HepG2 (cell line): ENCODE measurements at regions not wholly inside any gene's neighbourhood (a gene's known extent, or its start where the extent isn't known, plus 50 kb on each side); places are given as distances from the start of the nearest gene placed in this dataset.

ENCODE experiments used
- ATAC-seq: fragments of 200-7000 bp; cut with Tn5 transposase; 3 replicates; pipeline ENCODE4 v1.9.1; 2020; ENCODE audit warnings: mild to moderate bottlenecking, moderate library complexity
- BruUV-seq: library from RNA; stranded (reverse); fragments of 400-500 nt; replicated peaks from 2 replicates; lab custom pipeline; 2021; lab: Mats Ljungman, UMichigan
- CTCF ChIA-PET: fragments of 300-600 bp; formaldehyde crosslinking; extraction: SDS; loops from one replicate; lab custom pipeline; 2021; ENCODE audit warnings: low total read pairs, inconsistent platforms, low intra/inter-chr PET ratio; lab: Yijun Ruan, JAX
- POLR2A ChIA-PET: fragments of 350-600 bp; sonication (Branson Sonifier 250); formaldehyde crosslinking; loops from one replicate; lab custom pipeline; 2020; ENCODE audit warnings: antibody characterized with exemption, inconsistent platforms; lab: Yijun Ruan, JAX
- DNase-seq: peaks from one replicate; pipeline ENCODE4 v3.0.0-alpha.2; 2015; ENCODE audit warnings: low spot score
- FAIRE-seq: peaks from 3 replicates; lab custom pipeline; 2011; peaks lifted over from hg19 to GRCh38; lab: Jason Lieb, UNC
- H2AFZ ChIP-seq: one replicate; pipeline ENCODE4 v1.6.1; 2011; ENCODE audit warnings: low read length, inconsistent platforms
- H3K27ac ChIP-seq: fragments of 300-600 bp; 3 replicates; pipeline ENCODE4 v1.8.0; 2011; ENCODE audit warnings: mixed run types, mild to moderate bottlenecking, mixed read lengths, low read length, inconsistent platforms; ENCODE audit not compliant: insufficient read depth; ENCODE audit errors: extremely low read length
- H3K27me3 ChIP-seq, 2 experiments: fragments of 200-600 bp in 1 of 2; 2 replicates in 1 of 2; 3 replicates in 1 of 2; pipeline versions ENCODE4 v1.6.0 to v1.8.0; 2011; ENCODE audit warnings: low read length in 2 of 2, mild to moderate bottlenecking in 2 of 2, moderate library complexity in 2 of 2, inconsistent platforms in 1 of 2; ENCODE audit not compliant: insufficient read depth in 2 of 2, control insufficient read depth in 1 of 2
- H3K36me3 ChIP-seq, 2 experiments: fragments of 200-600 bp in 1 of 2; replicated peaks in 1 of 2; 2 replicates in 1 of 2; 3 replicates in 1 of 2; pipeline versions ENCODE4 v1.5.1 to v1.8.0; 2011; ENCODE audit warnings: low read length in 2 of 2, inconsistent platforms in 1 of 2; ENCODE audit not compliant: insufficient read depth in 2 of 2, control insufficient read depth in 1 of 2
- H3K4me1 ChIP-seq: 2 replicates; pipeline ENCODE4 v1.5.1; 2012; ENCODE audit warnings: low read length, inconsistent platforms; ENCODE audit not compliant: insufficient read depth
- H3K4me2 ChIP-seq: 2 replicates; pipeline ENCODE4 v1.6.0; 2011; ENCODE audit warnings: low read depth, low read length, inconsistent platforms
- H3K4me3 ChIP-seq, 3 experiments: fragments of 200-600 bp in 1 of 3; sonication (generic), shearing (Covaris generic) in 1 of 3; replicated peaks in 1 of 3; 2 replicates each; pipeline ENCODE4 v1.5.1; 2011 to 2016; ENCODE audit warnings: low read length in 3 of 3, inconsistent platforms in 2 of 3, low read depth in 2 of 3, mild to moderate bottlenecking in 2 of 3, control low read depth in 1 of 3, mixed read lengths in 1 of 3; ENCODE audit not compliant: insufficient read depth in 1 of 3
- H3K79me2 ChIP-seq: one replicate; pipeline ENCODE4 v1.6.1; 2011; ENCODE audit warnings: low read length, inconsistent platforms; ENCODE audit not compliant: insufficient read depth
- H3K9ac ChIP-seq: 2 replicates; pipeline ENCODE4 v1.6.0; 2011; ENCODE audit warnings: mild to moderate bottlenecking, low read depth, low read length, inconsistent platforms; ENCODE audit not compliant: insufficient read depth
- H3K9me3 ChIP-seq: 2 replicates; pipeline ENCODE4 v1.5.1; 2012; ENCODE audit warnings: mild to moderate bottlenecking, low read length
- H4K20me1 ChIP-seq: 2 replicates; pipeline ENCODE4 v1.6.0; 2011; ENCODE audit warnings: inconsistent platforms, mild to moderate bottlenecking, low read length, moderate library complexity; ENCODE audit not compliant: insufficient read depth
- PPARG ChIP-seq: conservative IDR thresholded peaks from 2 replicates; pipeline ENCODE4 v1.6.1; 2016; ENCODE audit warnings: missing biosample characterization, missing genetic modification reagents
- ZNF354B ChIP-seq: sonication (generic); formaldehyde crosslinking; IDR thresholded peaks from 2 replicates; pipeline ENCODE4 v1.8.0; 2022; ENCODE audit warnings: mild to moderate bottlenecking, missing genetic modification reagents
- ZNF747 ChIP-seq: sonication (generic); formaldehyde crosslinking; IDR thresholded peaks from 2 replicates; pipeline ENCODE4 v1.8.1; 2023; ENCODE audit warnings: missing genetic modification reagents, mild to moderate bottlenecking, borderline replicate concordance
- WGBS: methylation state at CpG from one replicate; pipeline ENCODE4 v1.1.6; 2017; ENCODE audit warnings: low lambda C conversion rate; 5-methylcytosine and 5-hydroxymethylcytosine counted together
- in situ Hi-C: cut with HindIII; loops from 2 replicates; pipeline ENCODE4 v1.10.0; 2017; ENCODE audit warnings: low pct_unique_long_range_greater_than_20kb; ENCODE audit not compliant: extremely low pct_ligation_motif_present
- intact Hi-C: fragments of 100-400 bp; cut with micrococcal nuclease; formaldehyde crosslinking; loops from one replicate; pipeline ENCODE4 v1.10.0; 2022; ENCODE audit not compliant: unreplicated experiment
- TF ChIP-seq, protein P1 (sequence below): sonication (generic); formaldehyde crosslinking; IDR thresholded peaks from 2 replicates; pipeline ENCODE4 v1.8.0; 2022; ENCODE audit warnings: mild to moderate bottlenecking, missing genetic modification reagents, borderline replicate concordance

GRCh38 chr1:53400761-53401674 is 58.2 kb upstream of the DMRTB1 start:
- no peak for DNase-seq
- CTCF ChIA-PET = no interaction called here
- Histone ChIP-seq H3K36me3 (no peaks in the 10 kb centered on the region), H2AFZ (no peak overlapping the region), H3K4me2 (no peak overlapping the region), H3K9me3 (no peaks in the 10 kb centered on the region), H3K79me2 (no peaks in the 10 kb centered on the region), H3K4me1 (no peaks in the 10 kb centered on the region), H4K20me1 (no peaks in the 10 kb centered on the region), H3K27ac (no peak overlapping the region), H3K27me3 (peaks cover 11 to 83% of the 10 kb centered on the region in 2 experiments), H3K9ac (no peak overlapping the region), H3K4me3 (no peak overlapping the region)
- TF ChIP-seq ZNF747 (CRISPR knock-in tag) = no peak
- no peak for TF ChIP-seq PPARG
- no peak for FAIRE-seq
- WGBS = 36% methylated on average over 14 of the region's 14 CpGs
- in situ Hi-C loops (no loop called here), intact Hi-C loops (no loop called here)
- no TSS peak for BruUV-seq
- POLR2A ChIA-PET = no interaction called here
- no peak for ATAC-seq

DNA sequence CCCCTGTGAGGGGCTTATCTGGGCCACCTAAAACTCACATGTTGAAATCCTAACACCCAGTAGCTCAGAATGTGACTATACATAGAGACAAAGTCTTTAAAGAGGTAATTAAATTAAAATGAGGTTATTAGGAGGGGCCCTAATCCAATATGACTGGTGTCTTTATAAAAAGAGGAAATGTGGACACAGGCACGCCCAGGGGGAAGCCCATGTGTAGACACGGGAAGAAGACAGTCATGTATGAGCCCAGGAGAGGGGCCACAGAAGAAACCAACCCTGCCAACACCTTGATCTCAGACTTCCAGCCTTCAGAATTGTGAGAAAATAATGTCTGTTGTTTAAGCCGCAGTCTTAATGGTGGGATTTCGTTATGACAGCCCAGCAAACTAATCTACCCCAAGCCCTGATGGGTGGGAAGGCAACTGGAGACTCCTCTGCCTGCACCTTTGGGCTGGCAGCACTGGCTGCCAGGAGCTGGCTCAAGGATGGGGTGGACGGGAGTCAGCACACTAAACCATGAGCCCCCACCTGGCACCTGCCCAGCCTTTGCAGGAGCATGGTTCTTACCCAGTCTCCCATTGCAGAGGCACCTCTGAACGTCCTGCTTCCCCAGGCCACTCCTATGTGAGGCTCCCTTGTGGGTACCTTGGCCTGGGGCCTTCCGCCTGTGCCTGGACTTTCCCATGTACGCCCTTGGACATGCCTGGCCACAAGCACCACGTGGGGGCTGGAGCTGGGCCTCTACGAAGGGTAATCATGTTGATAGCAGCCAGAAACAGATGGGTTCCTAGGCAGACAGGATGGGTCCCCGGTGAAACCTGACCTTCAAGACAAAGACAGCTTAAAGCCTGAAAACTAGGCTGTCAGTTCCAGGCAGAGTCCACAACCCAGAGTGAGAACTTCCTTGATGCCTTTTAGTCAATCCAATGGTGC is 57.1 kb upstream of the DMRTB1 start:
- no TSS peak for BruUV-seq
- CTCF ChIA-PET = no interaction called here
- in situ Hi-C loops = no loop called here
- Histone ChIP-seq H4K20me1 (no peaks in the 10 kb centered on the region), H2AFZ (no peak overlapping the region), H3K4me3 (no peak overlapping the region), H3K36me3 (no peaks in the 10 kb centered on the region), H3K27me3 (peaks cover 10 to 82% of the 10 kb centered on the region in 2 experiments), H3K79me2 (no peaks in the 10 kb centered on the region), H3K9ac (no peak overlapping the region), H3K4me2 (no peak overlapping the region), H3K9me3 (no peaks in the 10 kb centered on the region), H3K4me1 (no peaks in the 10 kb centered on the region), H3K27ac (no peak overlapping the region)
- TF ChIP-seq, protein P1, sequence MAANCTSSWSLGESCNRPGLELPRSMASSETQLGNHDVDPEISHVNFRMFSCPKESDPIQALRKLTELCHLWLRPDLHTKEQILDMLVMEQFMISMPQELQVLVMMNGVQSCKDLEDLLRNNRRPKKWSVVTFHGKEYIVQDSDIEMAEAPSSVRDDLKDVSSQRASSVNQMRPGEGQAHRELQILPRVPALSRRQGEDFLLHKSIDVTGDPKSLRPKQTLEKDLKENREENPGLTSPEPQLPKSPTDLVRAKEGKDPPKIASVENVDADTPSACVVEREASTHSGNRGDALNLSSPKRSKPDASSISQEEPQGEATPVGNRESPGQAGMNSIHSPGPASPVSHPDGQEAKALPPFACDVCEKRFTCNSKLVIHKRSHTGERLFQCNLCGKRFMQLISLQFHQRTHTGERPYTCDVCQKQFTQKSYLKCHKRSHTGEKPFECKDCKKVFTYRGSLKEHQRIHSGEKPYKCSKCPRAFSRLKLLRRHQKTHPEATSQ (CRISPR knock-in tag) = no peak
- no peak for TF ChIP-seq ZNF354B (CRISPR knock-in tag)
- no peak for FAIRE-seq
- 10% methylated on average over 9 of the region's 11 CpGs for WGBS
- intact Hi-C loops = no loop called here
- POLR2A ChIA-PET = no interaction called here
- ATAC-seq = no peak; the same call in 2 of the 3 replicates
- DNase-seq = no peak
